ENCODE measurements at regions not wholly inside any gene's neighbourhood (a gene's known extent, or its start where the extent isn't known, plus 50 kb on each side); places are given as distances from the start of the nearest gene placed in this dataset.

- no peak overlapping the region for H2BK12ac ChIP-seq (ENCODE audit: low read depth, low read length)
- no peak overlapping the region for H3K14ac ChIP-seq (ENCODE audit: insufficient read length)
- H3K9ac ChIP-seq (replicated peaks in 1 of 4; ENCODE audit: extremely low read depth in 1 of 4, low read depth in 3 of 4, low read length in 3 of 4), result no peak overlapping the region
- H3K18ac ChIP-seq (ENCODE audit: extremely low read depth, low read length), result no peak overlapping the region
- H2BK20ac ChIP-seq (ENCODE audit: low read length), result no peak overlapping the region
- no peaks in the 10 kb centered on the region for H3K4me1 ChIP-seq (replicated peaks in 1 of 4; ENCODE audit: control insufficient read depth in 3 of 4, insufficient read depth in 4 of 4, low read length in 3 of 4)
- DNase-seq (ENCODE audit: low read depth in 1 of 2, low spot score in 2 of 2) (no peak), FAIRE-seq (no peak)
- H3K27me3 ChIP-seq (replicated peaks in 1 of 4; ENCODE audit: control insufficient read depth in 3 of 4, extremely low read depth in 1 of 4, insufficient read depth in 3 of 4, low read length in 3 of 4), result no peaks in the 10 kb centered on the region; a peak in 1 of 7 replicates
- H4K8ac ChIP-seq (ENCODE audit: extremely low read depth, insufficient read depth, low read length), result no peak overlapping the region
- H3K4me3 ChIP-seq (ENCODE audit: extremely low read depth in 1 of 4, insufficient read depth in 2 of 4, low read depth in 3 of 4, low read length in 4 of 4), result no peak overlapping the region
- H3K23me2 ChIP-seq (ENCODE audit: low read depth, low read length), result peaks cover 2% of the 10 kb centered on the region; the same call in 1 of the 2 replicates
- no peaks in the 10 kb centered on the region; a peak in 2 of 8 replicates for H3K36me3 ChIP-seq (ENCODE audit: control insufficient read depth in 2 of 4, insufficient read depth in 4 of 4, low read length in 3 of 4)
- H4K5ac ChIP-seq (ENCODE audit: insufficient read length, low read depth, low read length), result no peak overlapping the region
- no peak overlapping the region for H3K4me2 ChIP-seq (ENCODE audit: insufficient read depth in 1 of 2, low read depth in 2 of 2, low read length in 2 of 2)
- no peak overlapping the region for H2BK15ac ChIP-seq (ENCODE audit: low read length)
- H4K20me1 ChIP-seq (replicated peaks in 1 of 2; ENCODE audit: control insufficient read depth in 1 of 2, insufficient read depth in 2 of 2, low read length in 2 of 2), result peaks cover 0 to 2% of the 10 kb centered on the region in 2 experiments
- H3K4ac ChIP-seq (replicated peaks; ENCODE audit: insufficient read length, low read depth, low read length), result no peak overlapping the region
- no peak overlapping the region for H2AK5ac ChIP-seq (ENCODE audit: low read depth, low read length)
- CTCF ChIA-PET (ENCODE audit: partially characterized antibody), result no interaction called here
- H4K91ac ChIP-seq (replicated peaks; ENCODE audit: insufficient read length, low read length), result no peak overlapping the region
- peaks cover 0 to 3% of the 10 kb centered on the region in 2 experiments; a peak in 1 of 4 replicates for H3K79me2 ChIP-seq (ENCODE audit: control insufficient read depth in 1 of 2, insufficient read depth in 2 of 2, low read length in 2 of 2)
- 72% methylated on average over 6 of the region's 7 CpGs; no CpG with 5 or more reads in 1 of the 2 experiments for WGBS, 2 experiments (ENCODE audit: extremely low coverage in 1 of 2, insufficient coverage in 1 of 2, insufficient read length in 1 of 2, insufficient replicate concordance in 2 of 2, low coverage in 1 of 2, low lambda C conversion rate in 2 of 2, missing lambda C conversion rate in 1 of 2)
- H3K23ac ChIP-seq (ENCODE audit: insufficient read length), result no peak overlapping the region
- H3K56ac ChIP-seq (replicated peaks; ENCODE audit: insufficient read length, low read depth, low read length), result no peak overlapping the region
- H3K9me3 ChIP-seq (ENCODE audit: insufficient read depth in 2 of 2, low read depth in 1 of 2, low read length in 1 of 2), result peaks cover 86 to 95% of the 10 kb centered on the region in 2 experiments
- no peaks in the 10 kb centered on the region for H3K79me1 ChIP-seq (ENCODE audit: low read depth, low read length)
- no peak overlapping the region for H2AFZ ChIP-seq (ENCODE audit: low read length)
- H2BK120ac ChIP-seq (replicated peaks; ENCODE audit: low read depth, low read length), result no peak overlapping the region
- TF ChIP-seq EGR1 (IDR thresholded peaks at IDR 0.05; ENCODE audit: borderline replicate concordance, low read depth, low read length) (no peak), SP4 (IDR thresholded peaks at IDR 0.05; ENCODE audit: low read length) (no peak), MAFK (IDR thresholded peaks at IDR 0.05; ENCODE audit: low read depth, low read length) (no peak), TEAD4 (IDR thresholded peaks at IDR 0.05; ENCODE audit: low read depth, low read length) (no peak), CREB1 (IDR thresholded peaks at IDR 0.05) (no peak), BACH1 (IDR thresholded peaks at IDR 0.05; ENCODE audit: low read length) (no peak), RBBP5 (IDR thresholded peaks at IDR 0.05; ENCODE audit: borderline replicate concordance, low read depth, low read length) (no peak), SAP30 (IDR thresholded peaks at IDR 0.05; ENCODE audit: insufficient read depth, insufficient replicate concordance, low read length) (no peak), ATF2 (IDR thresholded peaks at IDR 0.05; ENCODE audit: low read length) (no peak)
- no peak overlapping the region for H3K27ac ChIP-seq (ENCODE audit: low read depth, low read length)
- H2BK5ac ChIP-seq (ENCODE audit: low read depth, low read length), result no peak overlapping the region
- POLR2A ChIA-PET (ENCODE audit: partially characterized antibody), result no interaction called here
Measured at GRCh38 chr1:2943686-2944260, 77.5 kb upstream of the ACTRT2 start.
